SK-N-SH treated with all-trans-retinoic acid at 6 μM for 48 hours (cell line): ENCODE measurements at regions not wholly inside any gene's neighbourhood (a gene's known extent, or its start where the extent isn't known, plus 50 kb on each side); places are given as distances from the start of the nearest gene placed in this dataset.

ENCODE experiments used
- ARNTL ChIP-seq: fragments of 450-650 bp; formaldehyde crosslinking; IDR thresholded peaks from 2 replicates; pipeline ENCODE4 v1.5.0; 2020; ENCODE audit warnings: low read depth, mild to moderate bottlenecking, moderate library complexity, borderline replicate concordance
- CREB5 ChIP-seq: fragments of 250-450 bp; sonication (Bioruptor Pico); IDR thresholded peaks from 2 replicates; pipeline ENCODE4 v1.5.1; 2020; ENCODE audit warnings: low read depth, mild to moderate bottlenecking, moderate library complexity
- CSDC2 ChIP-seq: fragments of 250-450 bp; sonication (Bioruptor Pico); IDR thresholded peaks from 2 replicates; pipeline ENCODE4 v1.5.0; 2020; ENCODE audit warnings: mild to moderate bottlenecking, moderate library complexity
- CSRNP3 ChIP-seq: fragments of 250-450 bp; sonication (Bioruptor Pico); IDR thresholded peaks from 2 replicates; pipeline ENCODE4 v1.5.1; 2021; ENCODE audit warnings: mild to moderate bottlenecking, moderate library complexity
- ISL1 ChIP-seq: fragments of 250-450 bp; sonication (Bioruptor Pico); IDR thresholded peaks from 2 replicates; pipeline ENCODE4 v2.1.2; 2022; ENCODE audit warnings: mild to moderate bottlenecking, moderate library complexity
- OSR1 ChIP-seq: fragments of 250-450 bp; sonication (Bioruptor Pico); IDR thresholded peaks from 2 replicates; pipeline ENCODE4 v1.8.0; 2022; ENCODE audit warnings: moderate library complexity, mild to moderate bottlenecking, inconsistent platforms
- PATZ1 ChIP-seq: fragments of 250-450 bp; sonication (Bioruptor Pico); IDR thresholded peaks from 2 replicates; pipeline ENCODE4 v1.8.0; 2020; ENCODE audit warnings: mild to moderate bottlenecking, moderate library complexity, borderline replicate concordance
- PPARA ChIP-seq: fragments of 250-450 bp; sonication (Bioruptor Pico); IDR thresholded peaks from 2 replicates; pipeline ENCODE4 v1.5.0; 2020; ENCODE audit warnings: mild to moderate bottlenecking, borderline replicate concordance
- RARB ChIP-seq: fragments of 250-450 bp; sonication (Bioruptor Pico); IDR thresholded peaks from 2 replicates; pipeline ENCODE4 v1.8.0; 2021; ENCODE audit warnings: mild to moderate bottlenecking, moderate library complexity
- TCF4 ChIP-seq: fragments of 250-450 bp; sonication (Bioruptor Pico); IDR thresholded peaks from 2 replicates; pipeline ENCODE4 v1.8.0; 2021; ENCODE audit warnings: mild to moderate bottlenecking, moderate library complexity, borderline replicate concordance
- TOX ChIP-seq: fragments of 250-450 bp; sonication (Bioruptor Pico); IDR thresholded peaks from 2 replicates; pipeline ENCODE4 v1.8.0; 2021; ENCODE audit warnings: mild to moderate bottlenecking, moderate library complexity, borderline replicate concordance
- ZFP3 ChIP-seq: fragments of 250-450 bp; sonication (Bioruptor Pico); IDR thresholded peaks from 2 replicates; pipeline ENCODE4 v1.5.0; 2020; ENCODE audit warnings: mild to moderate bottlenecking, moderate library complexity
- ZFP30 ChIP-seq: fragments of 450-650 bp; formaldehyde crosslinking; IDR thresholded peaks from 2 replicates; pipeline ENCODE4 v1.5.0; 2022; ENCODE audit warnings: mild to moderate bottlenecking, moderate library complexity
- ZNF8 ChIP-seq: fragments of 450-650 bp; formaldehyde crosslinking; IDR thresholded peaks from 2 replicates; pipeline ENCODE4 v1.5.0; 2020; ENCODE audit warnings: mild to moderate bottlenecking, moderate library complexity

- TF ChIP-seq ZNF8 (CRISPR knock-in tag) (no peak), ARNTL (CRISPR knock-in tag) (no peak), ZFP3 (CRISPR knock-in tag) (no peak), PATZ1 (CRISPR knock-in tag) (no peak), ZFP30 (CRISPR knock-in tag) (no peak), OSR1 (CRISPR knock-in tag) (no peak), CSDC2 (CRISPR knock-in tag) (no peak), CREB5 (CRISPR knock-in tag) (no peak), TCF4 (CRISPR knock-in tag) (no peak), CSRNP3 (CRISPR knock-in tag) (no peak), ISL1 (no peak), RARB (CRISPR knock-in tag) (no peak), PPARA (CRISPR knock-in tag) (no peak), TOX (CRISPR knock-in tag) (no peak)
Observed at GRCh38 chr7:18177129-18177814, 149.6 kb upstream of the PRPS1L1 start.
